HG03460 (cell line): ENCODE measurements at regions not wholly inside any gene's neighbourhood (a gene's known extent, or its start where the extent isn't known, plus 50 kb on each side); places are given as distances from the start of the nearest gene placed in this dataset.

Experiments used
- ATAC-seq: cut with Tn5 transposase; IDR thresholded peaks from one replicate; pipeline ENCODE4 v1.9.1; 2021; ENCODE audit not compliant: unreplicated experiment

- no peak for ATAC-seq
Measured at GRCh38 chr5:98989727-98990126, 60.9 kb upstream of the CHD1 start.

- no peak for ATAC-seq
Measured at GRCh38 chr5:98986587-98986986, 57.8 kb upstream of the CHD1 start.

- no peak for ATAC-seq
Measured at GRCh38 chr5:98982880-98983279, 54.1 kb upstream of the CHD1 start.
